ENCODE measurements at regions not wholly inside any gene's neighbourhood (a gene's known extent, or its start where the extent isn't known, plus 50 kb on each side); places are given as distances from the start of the nearest gene placed in this dataset.
"Not testable (repeated sequence)": the region's sequence is repeated elsewhere in the genome, so short reads cannot be mapped to it uniquely, and the experiment has no call there.

DNA sequence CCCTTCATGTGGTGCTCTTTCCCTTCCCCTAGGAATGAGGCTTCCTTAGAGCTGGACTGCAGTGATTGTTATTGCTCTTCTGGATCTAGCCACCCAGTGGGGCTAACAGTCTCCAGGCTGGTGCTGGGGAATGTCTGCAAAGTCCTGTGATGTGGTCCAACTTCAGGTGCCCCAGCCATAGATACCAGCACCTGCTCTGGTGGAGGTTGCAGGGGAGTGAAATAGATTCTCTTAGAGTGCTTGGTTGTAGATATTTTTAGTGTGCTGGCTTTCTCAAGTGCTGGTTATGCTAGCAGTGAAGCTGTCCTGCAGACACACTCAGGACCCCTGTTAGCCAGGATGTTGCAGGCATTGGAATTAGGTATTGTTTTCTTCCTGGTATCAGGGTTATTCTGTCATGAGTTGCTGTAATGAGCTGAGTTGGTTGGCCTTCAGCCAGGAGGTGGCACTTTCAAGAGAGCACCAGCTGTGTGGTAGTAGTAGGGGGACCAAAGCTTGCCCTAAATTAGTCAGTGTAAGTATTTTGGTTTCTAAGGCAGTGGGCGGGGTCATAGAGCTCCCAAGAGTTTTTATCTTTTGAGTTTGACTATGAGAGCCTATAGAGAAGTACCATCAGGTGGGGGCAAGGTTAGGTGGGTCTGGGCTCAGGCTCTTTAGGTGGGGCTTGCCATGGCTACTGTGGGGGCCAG, 317.5 kb upstream of the SGO1 start:
- WGBS (ENCODE audit: insufficient coverage) = 70% methylated on average over 1 of the region's 1 CpG

GRCh38 chr3:20490996-20491395, 305.0 kb upstream of the SGO1 start:
- WGBS (ENCODE audit: insufficient coverage) = no CpG with 5 or more reads among the region's 1 CpG
- DNase-seq = no peak
- Histone ChIP-seq H3K4me1 (ENCODE audit: control insufficient read depth, insufficient read depth, low read length) (no peaks in the 10 kb centered on the region), H3K27me3 (ENCODE audit: control insufficient read depth, insufficient read depth, low read length) (no peaks in the 10 kb centered on the region), H3K4me3 (ENCODE audit: low read length) (no peak overlapping the region), H3K9me3 (replicated peaks; ENCODE audit: control insufficient read depth, low read depth, low read length) (no peaks in the 10 kb centered on the region), H3K36me3 (ENCODE audit: control insufficient read depth, insufficient read depth, low read length) (no peaks in the 10 kb centered on the region), H3K27ac (ENCODE audit: low read length) (no peak overlapping the region)

More for the DNA sequence above, 317.5 kb upstream of the SGO1 start:
- Histone ChIP-seq H3K27me3 (ENCODE audit: control insufficient read depth, insufficient read depth, low read length) (no peaks in the 10 kb centered on the region), H3K4me1 (ENCODE audit: control insufficient read depth, insufficient read depth, low read length) (no peaks in the 10 kb centered on the region), H3K4me3 (ENCODE audit: low read length) (no peak overlapping the region), H3K27ac (ENCODE audit: low read length) (no peak overlapping the region), H3K9me3 (replicated peaks; ENCODE audit: control insufficient read depth, low read depth, low read length) (no peaks in the 10 kb centered on the region), H3K36me3 (ENCODE audit: control insufficient read depth, insufficient read depth, low read length) (no peaks in the 10 kb centered on the region)
- no peak for DNase-seq

GRCh38 chr3:20488151-20488550, 302.1 kb upstream of the SGO1 start:
- Histone ChIP-seq H3K4me3 (ENCODE audit: low read length) (no peak overlapping the region), H3K9me3 (replicated peaks; ENCODE audit: control insufficient read depth, low read depth, low read length) (peaks cover 3% of the 10 kb centered on the region), H3K36me3 (ENCODE audit: control insufficient read depth, insufficient read depth, low read length) (no peaks in the 10 kb centered on the region), H3K27ac (ENCODE audit: low read length) (no peak overlapping the region), H3K27me3 (ENCODE audit: control insufficient read depth, insufficient read depth, low read length) (no peaks in the 10 kb centered on the region), H3K4me1 (ENCODE audit: control insufficient read depth, insufficient read depth, low read length) (no peaks in the 10 kb centered on the region)
- DNase-seq = peak; percentile 18
- WGBS (ENCODE audit: insufficient coverage) = no CpG with 5 or more reads among the region's 3 CpGs

GRCh38 chr3:20484126-20484525, 298.1 kb upstream of the SGO1 start:
- H3K27ac ChIP-seq (ENCODE audit: low read length) = no peak overlapping the region
- 86% methylated on average over 1 of the region's 2 CpGs for WGBS (ENCODE audit: insufficient coverage)
- H3K4me1 ChIP-seq (ENCODE audit: control insufficient read depth, insufficient read depth, low read length) = no peaks in the 10 kb centered on the region
- H3K4me3 ChIP-seq (ENCODE audit: low read length) = no peak overlapping the region
- no peak for DNase-seq
- no peaks in the 10 kb centered on the region for H3K27me3 ChIP-seq (ENCODE audit: control insufficient read depth, insufficient read depth, low read length)
- H3K36me3 ChIP-seq (ENCODE audit: control insufficient read depth, insufficient read depth, low read length) = no peaks in the 10 kb centered on the region
- peaks cover 3% of the 10 kb centered on the region for H3K9me3 ChIP-seq (replicated peaks; ENCODE audit: control insufficient read depth, low read depth, low read length)

DNA sequence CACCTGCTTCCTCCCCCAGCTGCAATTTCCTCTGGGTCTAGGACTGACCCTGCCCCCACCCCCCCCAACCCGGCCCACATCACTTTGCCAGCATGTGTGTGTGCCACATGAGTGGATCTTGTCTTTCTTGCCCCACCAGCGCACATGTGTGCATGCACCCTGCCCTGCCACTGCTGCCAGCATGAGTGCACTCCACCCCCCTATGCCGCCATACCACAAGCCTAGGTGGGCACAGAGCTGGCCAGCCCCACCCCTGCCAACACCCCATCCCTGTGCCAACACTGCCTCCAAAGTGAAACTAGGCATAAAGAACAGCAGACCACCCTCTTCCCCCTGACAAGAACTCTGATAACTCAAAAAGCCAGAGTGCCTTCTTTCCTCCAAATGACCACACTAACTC, 296.3 kb upstream of the SGO1 start:
- Histone ChIP-seq H3K27ac (ENCODE audit: low read length) (no peak overlapping the region), H3K4me1 (ENCODE audit: control insufficient read depth, insufficient read depth, low read length) (no peaks in the 10 kb centered on the region), H3K4me3 (ENCODE audit: low read length) (no peak overlapping the region), H3K9me3 (replicated peaks; ENCODE audit: control insufficient read depth, low read depth, low read length) (peaks cover 3% of the 10 kb centered on the region), H3K27me3 (ENCODE audit: control insufficient read depth, insufficient read depth, low read length) (no peaks in the 10 kb centered on the region), H3K36me3 (ENCODE audit: control insufficient read depth, insufficient read depth, low read length) (no peaks in the 10 kb centered on the region)
- 89% methylated on average over 3 of the region's 3 CpGs for WGBS (ENCODE audit: insufficient coverage)
- no peak for DNase-seq

- peaks cover 3% of the 10 kb centered on the region for H3K9me3 ChIP-seq (replicated peaks; ENCODE audit: control insufficient read depth, low read depth, low read length)
- no peaks in the 10 kb centered on the region for H3K4me1 ChIP-seq (ENCODE audit: control insufficient read depth, insufficient read depth, low read length)
- H3K36me3 ChIP-seq (ENCODE audit: control insufficient read depth, insufficient read depth, low read length) = no peaks in the 10 kb centered on the region
- H3K27ac ChIP-seq (ENCODE audit: low read length) = no peak overlapping the region
- WGBS (ENCODE audit: insufficient coverage) = 67% methylated on average over 3 of the region's 5 CpGs
- DNase-seq = peak; percentile 42
- no peaks in the 10 kb centered on the region for H3K27me3 ChIP-seq (ENCODE audit: control insufficient read depth, insufficient read depth, low read length)
- no peak overlapping the region for H3K4me3 ChIP-seq (ENCODE audit: low read length)
These were observed 294.9 kb upstream of the SGO1 start for GRCh38 chr3:20480786-20481365.

GRCh38 chr3:20478436-20478835, 292.4 kb upstream of the SGO1 start:
- Histone ChIP-seq H3K27me3 (ENCODE audit: control insufficient read depth, insufficient read depth, low read length) (no peaks in the 10 kb centered on the region), H3K4me1 (ENCODE audit: control insufficient read depth, insufficient read depth, low read length) (no peaks in the 10 kb centered on the region), H3K4me3 (ENCODE audit: low read length) (no peak overlapping the region), H3K27ac (ENCODE audit: low read length) (no peak overlapping the region), H3K36me3 (ENCODE audit: control insufficient read depth, insufficient read depth, low read length) (no peaks in the 10 kb centered on the region), H3K9me3 (replicated peaks; ENCODE audit: control insufficient read depth, low read depth, low read length) (no peaks in the 10 kb centered on the region)
- DNase-seq = peak; percentile 18

DNA sequence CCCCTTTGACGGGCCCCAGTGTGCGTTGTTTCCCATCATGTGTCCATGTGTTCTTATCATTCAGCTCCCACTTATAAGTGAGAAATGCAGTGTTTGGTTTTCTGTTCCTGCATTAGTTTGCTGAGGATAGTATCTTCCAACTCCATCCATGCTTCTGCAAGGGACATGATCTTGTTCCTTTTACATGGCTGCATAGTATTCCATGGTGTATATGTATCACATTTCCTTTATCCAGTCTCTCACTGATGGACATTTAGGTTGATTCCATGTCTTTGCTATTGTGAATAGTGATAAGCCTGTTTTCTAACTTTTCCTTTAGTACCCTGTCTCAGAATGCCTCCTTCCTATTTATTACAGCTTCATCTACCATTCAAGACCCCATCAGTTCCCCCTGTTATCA, 278.2 kb upstream of the SGO1 start:
- not testable (repeated sequence) for DNase-seq; H3K4me1 ChIP-seq (ENCODE audit: control insufficient read depth, insufficient read depth, low read length); H3K9me3 ChIP-seq (replicated peaks; ENCODE audit: control insufficient read depth, low read depth, low read length); H3K4me3 ChIP-seq (ENCODE audit: low read length); H3K27me3 ChIP-seq (ENCODE audit: control insufficient read depth, insufficient read depth, low read length); H3K36me3 ChIP-seq (ENCODE audit: control insufficient read depth, insufficient read depth, low read length); H3K27ac ChIP-seq (ENCODE audit: low read length)
- no CpG with 5 or more reads among the region's 2 CpGs for WGBS (ENCODE audit: insufficient coverage)

DNA sequence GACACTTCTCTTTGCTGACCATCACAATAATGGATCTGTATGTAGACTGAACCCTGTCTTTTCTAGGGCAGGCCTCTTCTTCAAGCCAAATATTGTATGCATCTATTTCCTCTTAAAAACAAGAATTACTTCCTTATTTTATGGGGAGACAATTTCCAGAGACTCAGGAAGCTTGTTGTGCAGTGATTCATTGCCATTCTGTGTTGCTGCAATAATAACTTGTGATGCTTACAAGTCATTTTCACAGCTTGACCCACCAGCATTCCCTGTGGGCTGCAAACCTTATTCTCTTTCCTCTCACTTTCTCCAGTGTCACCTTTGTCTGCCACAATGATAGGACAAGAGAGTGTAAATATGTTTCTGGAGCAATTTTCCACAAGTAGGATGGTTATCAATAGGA, 276.7 kb upstream of the SGO1 start:
- H3K27me3 ChIP-seq (ENCODE audit: control insufficient read depth, insufficient read depth, low read length) = no peaks in the 10 kb centered on the region
- no peaks in the 10 kb centered on the region for H3K9me3 ChIP-seq (replicated peaks; ENCODE audit: control insufficient read depth, low read depth, low read length)
- DNase-seq = no peak
- no peak overlapping the region for H3K4me3 ChIP-seq (ENCODE audit: low read length)
- no peaks in the 10 kb centered on the region for H3K36me3 ChIP-seq (ENCODE audit: control insufficient read depth, insufficient read depth, low read length)
- no peaks in the 10 kb centered on the region for H3K4me1 ChIP-seq (ENCODE audit: control insufficient read depth, insufficient read depth, low read length)
- no peak overlapping the region for H3K27ac ChIP-seq (ENCODE audit: low read length)

DNA sequence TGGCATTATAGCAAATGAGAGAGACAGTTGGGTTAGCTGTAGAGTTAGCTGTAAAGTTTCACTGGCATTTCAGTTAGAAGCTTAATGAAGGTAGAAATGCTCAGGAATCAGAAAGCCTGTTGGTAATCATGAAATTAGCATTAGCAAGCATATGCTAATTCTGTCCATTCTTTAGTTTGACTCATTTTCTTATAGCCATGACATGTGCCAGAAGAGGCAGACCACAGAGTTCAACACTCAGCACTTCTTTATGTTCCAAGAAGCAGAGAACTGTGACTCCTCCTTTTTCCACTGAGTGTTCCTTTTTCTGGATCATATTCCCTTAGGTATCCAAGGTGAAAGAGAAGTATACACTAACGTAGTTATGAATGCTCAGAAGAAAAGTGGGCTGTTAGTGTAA, 276.2 kb upstream of the SGO1 start:
- H3K4me3 ChIP-seq (ENCODE audit: low read length) = no peak overlapping the region
- no peaks in the 10 kb centered on the region for H3K36me3 ChIP-seq (ENCODE audit: control insufficient read depth, insufficient read depth, low read length)
- no peak overlapping the region for H3K27ac ChIP-seq (ENCODE audit: low read length)
- no peaks in the 10 kb centered on the region for H3K27me3 ChIP-seq (ENCODE audit: control insufficient read depth, insufficient read depth, low read length)
- WGBS (ENCODE audit: insufficient coverage) = no CpG with 5 or more reads among the region's 1 CpG
- H3K4me1 ChIP-seq (ENCODE audit: control insufficient read depth, insufficient read depth, low read length) = no peaks in the 10 kb centered on the region
- peaks cover 3% of the 10 kb centered on the region for H3K9me3 ChIP-seq (replicated peaks; ENCODE audit: control insufficient read depth, low read depth, low read length)
- DNase-seq = no peak
